Femur (tissue), 1 donor: ENCODE measurements at regions not wholly inside any gene's neighbourhood (a gene's known extent, or its start where the extent isn't known, plus 50 kb on each side); places are given as distances from the start of the nearest gene placed in this dataset.
"Not testable (repeated sequence)": the region's sequence is repeated elsewhere in the genome, so short reads cannot be mapped to it uniquely, and the experiment has no call there.

Experiments
- DNase-seq: peaks from one replicate; pipeline ENCODE4 v3.0.0-alpha.2; 2017

- peak; percentile 47 for DNase-seq
Observed at GRCh38 chr5:162209005-162209605, 141.5 kb downstream of the GABRG2 start.

GRCh38 chr5:162214551-162214950, 147.0 kb downstream of the GABRG2 start:
- no peak for DNase-seq

- no peak for DNase-seq
Observed at GRCh38 chr5:162217037-162217436, 149.5 kb downstream of the GABRG2 start.

GRCh38 chr5:162221910-162222309, 154.3 kb downstream of the GABRG2 start:
- DNase-seq: no peak

- no peak for DNase-seq
Observed at GRCh38 chr5:162227075-162227474, 159.5 kb downstream of the GABRG2 start.

GRCh38 chr5:162230348-162230747, 162.8 kb downstream of the GABRG2 start:
- no peak for DNase-seq

- DNase-seq: no peak
Observed at GRCh38 chr5:162231522-162231921, 163.9 kb downstream of the GABRG2 start.

GRCh38 chr5:162240734-162241133, 173.2 kb downstream of the GABRG2 start:
- no peak for DNase-seq

GRCh38 chr5:162242416-162242815, 174.8 kb downstream of the GABRG2 start:
- no peak for DNase-seq

- no peak for DNase-seq
Observed at GRCh38 chr5:162243651-162244050, 176.1 kb downstream of the GABRG2 start.

GRCh38 chr5:162248107-162248713, 180.6 kb downstream of the GABRG2 start:
- DNase-seq: no peak

- no peak for DNase-seq
Observed at GRCh38 chr5:162256711-162257110, 189.1 kb downstream of the GABRG2 start.

GRCh38 chr5:162268694-162269481, 201.3 kb downstream of the GABRG2 start:
- no peak for DNase-seq

GRCh38 chr5:162272417-162272816, 204.8 kb downstream of the GABRG2 start:
- no peak for DNase-seq

GRCh38 chr5:162274679-162275078, 207.1 kb downstream of the GABRG2 start:
- no peak for DNase-seq

GRCh38 chr5:162275387-162275786, 207.8 kb downstream of the GABRG2 start:
- DNase-seq: not testable (repeated sequence)

- DNase-seq: no peak
Observed at GRCh38 chr5:162282191-162282590, 214.6 kb downstream of the GABRG2 start.

GRCh38 chr5:162283609-162284008, 216.0 kb downstream of the GABRG2 start:
- DNase-seq: no peak

GRCh38 chr5:162288647-162289296, 221.2 kb downstream of the GABRG2 start:
- no peak for DNase-seq

- no peak for DNase-seq
Observed at GRCh38 chr5:162289489-162289888, 221.9 kb downstream of the GABRG2 start.

- no peak for DNase-seq
Observed at GRCh38 chr5:162299793-162300192, 232.2 kb downstream of the GABRG2 start.

GRCh38 chr5:162301356-162301755, 233.8 kb downstream of the GABRG2 start:
- DNase-seq: no peak

- peak; percentile 69 for DNase-seq
Observed at GRCh38 chr5:162323466-162323865, 255.9 kb downstream of the GABRG2 start.

GRCh38 chr5:162324328-162324727, 256.8 kb downstream of the GABRG2 start:
- no peak for DNase-seq
